PC-9 (cell line): ENCODE measurements at regions not wholly inside any gene's neighbourhood (a gene's known extent, or its start where the extent isn't known, plus 50 kb on each side); places are given as distances from the start of the nearest gene placed in this dataset.

Source experiments
- CTCF ChIP-seq: fragments of 200-600 bp; sonication (generic); conservative IDR thresholded peaks from 2 replicates; pipeline ENCODE4 v1.6.1; 2017; ENCODE audit warnings: mixed run types, antibody characterized with exemption, mild to moderate bottlenecking, moderate library complexity
- EZH2 ChIP-seq: fragments of 200-600 bp; sonication (generic); IDR thresholded peaks from 2 replicates; pipeline ENCODE4 v1.8.0; 2017; ENCODE audit warnings: antibody characterized with exemption, low read depth

- TF ChIP-seq CTCF: no peak
- TF ChIP-seq EZH2: no peak
These were observed 145.5 kb upstream of the STMND1 start for GRCh38 chr6:16956361-16956760.
